GM06990 (cell line): ENCODE measurements at regions not wholly inside any gene's neighbourhood (a gene's known extent, or its start where the extent isn't known, plus 50 kb on each side); places are given as distances from the start of the nearest gene placed in this dataset.
A peak's percentile ranks its signal among the peaks of the same experiment; 100 is the strongest.

Experiments used
- DNase-seq: peaks from one replicate; pipeline ENCODE4 v3.0.0-alpha.2; 2011; ENCODE audit not compliant: insufficient read length; ENCODE audit errors: extremely low read depth
- H3K27me3 ChIP-seq: replicated peaks from 2 replicates; pipeline ENCODE4 v1.6.0; 2011; ENCODE audit warnings: low read length; ENCODE audit not compliant: control insufficient read depth, insufficient read depth
- H3K36me3 ChIP-seq: 2 replicates; pipeline ENCODE4 v1.5.1; 2011; ENCODE audit warnings: low read length; ENCODE audit not compliant: control insufficient read depth, insufficient read depth
- H3K4me3 ChIP-seq: replicated peaks from 2 replicates; pipeline ENCODE4 v1.5.1; 2011; ENCODE audit warnings: low read depth, mild to moderate bottlenecking, control low read depth, low read length
- TF ChIP-seq, protein P1 (sequence below): IDR thresholded peaks from 2 replicates; pipeline ENCODE4 v1.5.1; 2011; ENCODE audit warnings: low read length, control low read depth, mild to moderate bottlenecking, inconsistent platforms; ENCODE audit not compliant: insufficient read depth, poor library complexity, severe bottlenecking

DNA sequence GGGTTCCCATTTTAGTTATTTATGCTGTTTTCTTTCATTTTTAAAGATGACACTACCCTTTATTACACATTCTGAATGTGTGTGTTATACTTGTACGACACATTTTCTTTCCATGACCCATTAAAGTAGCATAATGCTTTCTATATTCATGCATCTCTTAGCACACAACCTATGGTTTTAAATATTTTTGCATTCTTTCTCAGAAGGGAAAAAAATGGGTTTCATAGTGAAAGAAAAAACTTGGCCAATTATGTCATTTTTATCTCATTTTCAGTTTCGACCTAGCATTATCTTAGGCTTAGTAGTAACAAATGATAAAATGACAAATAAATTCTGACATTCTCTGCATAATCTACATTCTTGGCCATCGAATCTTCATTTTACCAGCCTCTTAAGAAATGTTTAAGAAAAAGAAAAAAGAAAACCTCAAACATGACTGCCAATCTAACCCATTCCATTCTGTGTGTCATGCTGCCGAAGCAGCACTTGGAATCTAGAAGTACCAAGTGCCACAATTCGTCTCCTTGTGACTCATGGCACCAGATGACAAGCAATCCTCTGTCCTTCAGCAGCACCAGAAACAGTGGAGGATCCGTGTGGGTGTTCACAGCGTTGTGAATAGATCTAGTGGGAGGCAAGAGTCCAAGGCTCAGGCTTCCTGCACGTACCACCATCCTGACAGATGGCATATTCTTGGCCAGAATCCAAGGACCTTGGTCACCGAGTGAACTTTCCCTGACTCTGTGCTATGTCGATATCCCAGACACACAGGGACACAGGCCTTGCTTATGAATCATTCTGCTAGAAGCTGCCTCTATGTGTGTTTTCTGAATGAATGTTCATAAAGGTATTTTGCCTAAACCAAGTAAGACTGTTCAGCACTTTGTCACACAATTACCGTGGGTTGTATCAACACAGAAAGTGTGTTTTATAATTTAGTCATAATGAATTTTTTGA is 502.7 kb downstream of the NR2F1-AS1 start:
- Histone ChIP-seq H3K4me3 (no peak overlapping the region), H3K36me3 (no peaks in the 10 kb centered on the region), H3K27me3 (no peaks in the 10 kb centered on the region)
- peak; percentile 49 for DNase-seq
- TF ChIP-seq, protein P1, sequence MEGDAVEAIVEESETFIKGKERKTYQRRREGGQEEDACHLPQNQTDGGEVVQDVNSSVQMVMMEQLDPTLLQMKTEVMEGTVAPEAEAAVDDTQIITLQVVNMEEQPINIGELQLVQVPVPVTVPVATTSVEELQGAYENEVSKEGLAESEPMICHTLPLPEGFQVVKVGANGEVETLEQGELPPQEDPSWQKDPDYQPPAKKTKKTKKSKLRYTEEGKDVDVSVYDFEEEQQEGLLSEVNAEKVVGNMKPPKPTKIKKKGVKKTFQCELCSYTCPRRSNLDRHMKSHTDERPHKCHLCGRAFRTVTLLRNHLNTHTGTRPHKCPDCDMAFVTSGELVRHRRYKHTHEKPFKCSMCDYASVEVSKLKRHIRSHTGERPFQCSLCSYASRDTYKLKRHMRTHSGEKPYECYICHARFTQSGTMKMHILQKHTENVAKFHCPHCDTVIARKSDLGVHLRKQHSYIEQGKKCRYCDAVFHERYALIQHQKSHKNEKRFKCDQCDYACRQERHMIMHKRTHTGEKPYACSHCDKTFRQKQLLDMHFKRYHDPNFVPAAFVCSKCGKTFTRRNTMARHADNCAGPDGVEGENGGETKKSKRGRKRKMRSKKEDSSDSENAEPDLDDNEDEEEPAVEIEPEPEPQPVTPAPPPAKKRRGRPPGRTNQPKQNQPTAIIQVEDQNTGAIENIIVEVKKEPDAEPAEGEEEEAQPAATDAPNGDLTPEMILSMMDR, result no peak

DNA sequence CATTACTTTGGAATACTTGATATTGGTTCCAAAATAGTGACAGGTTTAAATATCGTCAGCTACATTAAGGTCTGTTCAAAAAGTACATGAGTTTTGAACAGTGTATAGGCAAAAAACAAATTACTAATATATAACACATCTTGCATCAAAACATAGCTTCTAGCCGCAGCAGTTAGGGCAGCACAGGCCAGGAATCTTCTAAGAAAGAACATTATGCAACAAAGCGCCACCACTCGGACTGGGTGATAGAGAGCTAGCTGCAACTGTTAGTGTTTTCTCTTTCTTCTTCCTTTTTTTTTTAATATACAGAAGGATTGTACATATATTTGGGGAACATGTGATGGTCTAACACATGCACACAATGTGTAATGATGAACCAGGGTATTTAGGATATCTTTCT is 504.5 kb downstream of the NR2F1-AS1 start:
- H3K4me3 ChIP-seq, result no peak overlapping the region
- no peak for DNase-seq
- H3K27me3 ChIP-seq, result no peaks in the 10 kb centered on the region
- H3K36me3 ChIP-seq, result no peaks in the 10 kb centered on the region
- TF ChIP-seq, protein P1, result no peak

DNA sequence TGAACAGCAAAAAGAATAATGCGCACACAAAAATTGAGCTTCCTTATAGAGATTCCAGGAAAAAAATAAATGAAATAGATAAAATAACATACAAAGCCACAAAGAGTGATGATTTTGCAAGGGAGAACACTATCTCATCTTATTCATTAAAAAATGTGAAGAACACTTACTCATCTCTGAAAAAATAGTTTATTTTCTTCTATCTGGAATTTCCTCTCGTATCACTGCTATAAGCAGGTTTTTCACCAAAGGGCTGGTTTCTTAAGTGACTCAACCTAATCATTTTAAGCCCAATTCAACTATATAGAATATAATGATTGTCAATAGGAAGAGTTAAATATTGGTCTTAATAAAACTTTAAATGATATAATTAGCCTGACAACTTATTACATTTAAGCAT is 504.9 kb downstream of the NR2F1-AS1 start:
- H3K36me3 ChIP-seq, result no peaks in the 10 kb centered on the region
- TF ChIP-seq, protein P1, result no peak
- no peak overlapping the region for H3K4me3 ChIP-seq
- H3K27me3 ChIP-seq, result no peaks in the 10 kb centered on the region
- DNase-seq, result no peak

DNA sequence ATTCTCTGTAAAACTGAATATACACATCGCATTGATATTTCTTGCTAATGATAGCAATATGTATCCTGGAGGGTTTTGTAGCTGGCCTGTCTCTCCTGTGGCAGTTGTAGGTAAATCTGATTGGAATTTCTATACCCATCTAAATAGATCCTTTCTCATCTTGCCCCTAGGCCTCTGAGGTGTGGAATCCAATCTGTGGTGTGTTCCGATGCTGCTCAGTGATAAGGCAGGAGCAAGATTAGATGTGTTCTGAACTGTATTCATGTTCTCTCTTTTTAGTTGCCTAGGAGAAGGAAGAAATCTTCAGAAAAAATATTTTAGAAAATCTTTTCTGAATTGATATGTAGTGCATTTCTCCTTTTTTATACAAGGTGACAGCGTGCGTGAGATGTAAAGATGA is 507.5 kb downstream of the NR2F1-AS1 start:
- Histone ChIP-seq H3K4me3 (no peak overlapping the region), H3K27me3 (no peaks in the 10 kb centered on the region), H3K36me3 (no peaks in the 10 kb centered on the region)
- DNase-seq, result no peak
- TF ChIP-seq, protein P1, result no peak

DNA sequence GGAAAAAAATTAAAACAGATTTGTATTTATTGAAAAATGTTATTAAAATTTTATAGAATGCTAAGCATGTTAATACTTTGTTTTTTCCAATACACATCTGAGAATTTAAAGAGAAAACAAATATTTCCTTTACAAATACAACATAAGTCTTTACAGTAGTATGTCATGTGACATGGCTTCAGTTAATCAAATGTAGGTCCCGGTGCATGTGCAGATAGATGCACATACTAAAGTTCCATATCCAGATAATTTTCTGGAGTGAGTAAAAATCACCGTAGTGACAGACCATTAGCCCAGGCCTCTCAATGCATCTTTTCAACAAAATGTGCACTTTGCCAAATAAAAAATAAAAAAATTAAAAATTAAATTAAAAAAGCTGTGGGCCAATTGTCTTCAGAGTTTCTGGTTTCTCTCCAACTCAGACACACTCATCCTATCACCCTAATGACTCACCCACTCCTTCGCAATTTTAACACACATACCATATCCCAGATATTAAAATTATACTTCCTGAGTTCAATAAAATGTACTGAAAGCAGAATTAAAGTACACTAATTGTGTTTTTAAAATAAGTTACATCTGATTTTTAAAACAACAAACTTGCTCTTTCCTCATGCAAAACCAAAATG is 508.1 kb downstream of the NR2F1-AS1 start:
- DNase-seq, result no peak
- Histone ChIP-seq H3K27me3 (no peaks in the 10 kb centered on the region), H3K36me3 (no peaks in the 10 kb centered on the region), H3K4me3 (no peak overlapping the region)
- TF ChIP-seq, protein P1, result no peak
